Pancreas (tissue), 10 donors: ENCODE measurements at regions not wholly inside any gene's neighbourhood (a gene's known extent, or its start where the extent isn't known, plus 50 kb on each side); places are given as distances from the start of the nearest gene placed in this dataset.
A peak's percentile ranks its signal among the peaks of the same experiment; 100 is the strongest.
"Not testable (repeated sequence)": the region's sequence is repeated elsewhere in the genome, so short reads cannot be mapped to it uniquely, and the experiment has no call there.

Source experiments
- ATAC-seq, 4 donors: fragments of 200-7000 bp; cut with Tn5 transposase; one replicate each; pipeline versions ENCODE4 v1.8.0 to v1.9.1; 2020; ENCODE audit warnings: mild to moderate bottlenecking in 4 of 4, moderate library complexity in 4 of 4
- DNase-seq, 6 donors: peaks; one replicate each; pipeline ENCODE4 v3.0.0-alpha.2; 2020
- FAIRE-seq: peaks from 2 replicates; lab custom pipeline; 2012; peaks lifted over from hg19 to GRCh38; lab: Jason Lieb, UNC
- H3K27ac ChIP-seq, 4 donors: fragments of 200-600 bp; sonication (generic); 1 replicate in 3 of 4; 2 replicates in 1 of 4; pipeline versions ENCODE4 v1.5.0 to v1.8.0; 2020
- H3K27me3 ChIP-seq, 4 donors: fragments of 200-600 bp; one replicate each; pipeline ENCODE4 v1.8.0; 2021
- H3K36me3 ChIP-seq, 3 donors: fragments of 200-600 bp; sonication (generic) in 1 of 3; one replicate each; pipeline versions ENCODE4 v1.5.0 to v1.8.0; 2020 to 2021
- H3K4me1 ChIP-seq, 3 donors: fragments of 200-600 bp; one replicate each; pipeline ENCODE4 v1.8.0; 2021
- H3K4me3 ChIP-seq, 4 donors: fragments of 200-600 bp; sonication (generic) in 2 of 4; one replicate each; pipeline versions ENCODE4 v1.5.0 to v1.8.0; 2020 to 2021
- H3K9me3 ChIP-seq, 4 donors: fragments of 200-600 bp; one replicate each; pipeline ENCODE4 v1.8.0; 2021
- WGBS, 2 donors: extraction: QIAGEN DNeasy Blood & Tissue Kit; methylation state at CpG; one replicate each; pipeline ENCODE4 v1.1.7; 2013; 5-methylcytosine and 5-hydroxymethylcytosine counted together
- intact Hi-C, 3 donors: fragments of 100-400 bp; cut with DNase I; formaldehyde crosslinking; loops; one replicate each; pipeline versions ENCODE4 v1.11.1 to v1.14.2; 2022
- TF ChIP-seq, protein P1 (sequence below), 4 donors: fragments of 200-600 bp; sonication (generic) in 3 of 4; IDR thresholded peaks; one replicate each; pipeline versions ENCODE4 v1.5.0 to v1.8.0; 2021; ENCODE audit warnings: antibody characterized with exemption in 4 of 4
- donor health status: healthy with polysubstance abuse.
- donor health status: DM: no; HTN: no; CAD: no; lungs with moderate emphysema.
- donor health status: DM: no; HTN: no; CAD: no.
- donor health status: control.
- donor health status: control.
- donor health status: Bipolar disorder and iron deficiency.
- donor health status: DM: yes; HTN: yes; CAD: no.
- donor health status: DM: no; HTN: no; CAD: no.
- donor health status: DM: no; HTN: no; CAD: no.
- donor health status: DM: yes; HTN: yes; CAD: no.

DNA sequence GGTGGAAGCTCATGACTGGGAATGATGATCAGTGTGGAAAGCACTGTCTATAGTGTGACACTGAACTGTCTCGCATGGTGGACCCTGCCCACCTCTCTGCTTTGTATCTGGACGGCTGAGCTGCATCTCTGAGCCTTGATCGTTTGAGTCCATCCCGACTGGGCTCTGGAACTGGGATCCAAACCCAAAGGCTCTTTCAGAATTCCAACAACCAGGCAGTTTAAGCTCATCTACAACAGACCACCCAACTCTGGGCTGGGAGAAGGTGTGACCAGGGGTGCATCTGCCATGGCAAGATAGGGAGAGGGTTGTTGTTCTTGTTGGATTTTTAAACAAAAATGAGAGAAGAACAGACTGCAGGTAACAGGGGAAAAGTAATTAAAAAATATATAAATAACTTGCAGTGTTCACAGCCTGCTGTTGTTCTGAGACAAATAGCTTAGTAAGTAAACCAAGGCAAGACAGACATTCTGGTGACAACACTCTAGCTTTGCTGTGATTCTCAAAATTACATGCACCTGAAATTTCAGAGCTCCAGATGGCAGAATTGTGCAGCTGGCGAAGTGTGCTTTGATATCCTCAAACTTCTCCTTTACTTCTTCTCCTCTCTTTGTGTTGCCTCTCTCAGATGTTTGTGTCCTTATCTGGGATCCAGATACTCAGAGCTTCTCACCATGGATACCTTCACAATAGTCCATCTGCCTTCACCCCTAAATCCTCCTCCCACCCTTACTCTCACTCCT is 209.6 kb downstream of the EMP1 start:
- intact Hi-C loops = no loop called here
- ATAC-seq = no peak
- H3K9me3 ChIP-seq = no peaks in the 10 kb centered on the region
- TF ChIP-seq, protein P1, sequence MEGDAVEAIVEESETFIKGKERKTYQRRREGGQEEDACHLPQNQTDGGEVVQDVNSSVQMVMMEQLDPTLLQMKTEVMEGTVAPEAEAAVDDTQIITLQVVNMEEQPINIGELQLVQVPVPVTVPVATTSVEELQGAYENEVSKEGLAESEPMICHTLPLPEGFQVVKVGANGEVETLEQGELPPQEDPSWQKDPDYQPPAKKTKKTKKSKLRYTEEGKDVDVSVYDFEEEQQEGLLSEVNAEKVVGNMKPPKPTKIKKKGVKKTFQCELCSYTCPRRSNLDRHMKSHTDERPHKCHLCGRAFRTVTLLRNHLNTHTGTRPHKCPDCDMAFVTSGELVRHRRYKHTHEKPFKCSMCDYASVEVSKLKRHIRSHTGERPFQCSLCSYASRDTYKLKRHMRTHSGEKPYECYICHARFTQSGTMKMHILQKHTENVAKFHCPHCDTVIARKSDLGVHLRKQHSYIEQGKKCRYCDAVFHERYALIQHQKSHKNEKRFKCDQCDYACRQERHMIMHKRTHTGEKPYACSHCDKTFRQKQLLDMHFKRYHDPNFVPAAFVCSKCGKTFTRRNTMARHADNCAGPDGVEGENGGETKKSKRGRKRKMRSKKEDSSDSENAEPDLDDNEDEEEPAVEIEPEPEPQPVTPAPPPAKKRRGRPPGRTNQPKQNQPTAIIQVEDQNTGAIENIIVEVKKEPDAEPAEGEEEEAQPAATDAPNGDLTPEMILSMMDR (IDR thresholded peaks at IDR 0.05) = no peak
- FAIRE-seq = no peak
- 66 to 71% methylated on average over 5 of the region's 5 CpGs for WGBS, 2 donors
- H3K36me3 ChIP-seq = no peaks in the 10 kb centered on the region
- H3K4me1 ChIP-seq = no peaks in the 10 kb centered on the region
- no peak overlapping the region for H3K27ac ChIP-seq
- no peaks in the 10 kb centered on the region for H3K27me3 ChIP-seq
- no peak overlapping the region for H3K4me3 ChIP-seq
- no peak for DNase-seq

DNA sequence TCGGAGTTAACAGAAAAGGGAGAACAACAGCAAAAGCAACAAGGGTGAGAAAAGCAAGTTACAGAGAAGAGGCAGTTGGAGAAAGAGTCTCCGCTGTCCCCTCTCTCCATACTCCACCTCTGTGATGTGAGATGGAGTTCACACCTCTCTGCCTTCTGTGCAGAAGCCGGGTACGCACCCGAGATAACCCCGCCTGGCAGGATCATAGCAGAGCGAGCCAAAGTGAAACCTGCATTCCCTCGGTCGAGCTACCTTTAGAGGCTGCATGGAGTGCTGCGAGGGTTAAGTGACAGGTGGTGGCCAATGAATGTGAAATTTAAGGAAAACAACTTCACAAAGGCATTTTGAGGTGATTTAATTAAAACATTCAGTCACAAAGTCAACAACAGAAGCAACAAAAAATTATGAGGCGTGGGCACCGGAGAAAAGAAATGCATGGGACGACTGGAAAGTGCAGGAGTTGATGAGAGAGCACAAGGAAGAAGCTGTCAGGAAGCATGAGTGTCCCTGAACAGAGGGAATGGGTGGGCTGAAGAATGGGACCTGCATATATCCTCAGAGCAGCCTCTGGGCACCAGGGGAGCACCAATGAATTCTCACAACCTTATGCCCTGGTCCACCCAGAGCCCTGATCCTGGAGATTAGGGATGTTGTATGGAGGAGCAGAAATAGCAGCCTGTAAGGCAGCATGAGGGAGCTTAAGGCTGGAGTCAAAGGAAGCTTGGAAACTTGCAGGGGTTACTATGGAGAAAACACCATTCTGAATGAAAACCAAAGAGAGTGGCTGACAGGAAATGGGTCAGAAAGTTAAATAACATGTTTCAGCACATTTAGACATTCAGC is 208.3 kb downstream of the EMP1 start:
- Histone ChIP-seq H3K4me1 (no peaks in the 10 kb centered on the region), H3K4me3 (no peak overlapping the region), H3K36me3 (no peaks in the 10 kb centered on the region), H3K9me3 (no peaks in the 10 kb centered on the region), H3K27me3 (no peaks in the 10 kb centered on the region), H3K27ac (no peak overlapping the region)
- DNase-seq (no peak), ATAC-seq (peak in 3 of 4 donors; percentile 39 to 55 (median 44)), FAIRE-seq (no peak)
- intact Hi-C loops = no loop called here
- 30 to 45% methylated on average over 13 of the region's 13 CpGs for WGBS, 2 donors
- TF ChIP-seq, protein P1 (IDR thresholded peaks at IDR 0.05) = no peak

DNA sequence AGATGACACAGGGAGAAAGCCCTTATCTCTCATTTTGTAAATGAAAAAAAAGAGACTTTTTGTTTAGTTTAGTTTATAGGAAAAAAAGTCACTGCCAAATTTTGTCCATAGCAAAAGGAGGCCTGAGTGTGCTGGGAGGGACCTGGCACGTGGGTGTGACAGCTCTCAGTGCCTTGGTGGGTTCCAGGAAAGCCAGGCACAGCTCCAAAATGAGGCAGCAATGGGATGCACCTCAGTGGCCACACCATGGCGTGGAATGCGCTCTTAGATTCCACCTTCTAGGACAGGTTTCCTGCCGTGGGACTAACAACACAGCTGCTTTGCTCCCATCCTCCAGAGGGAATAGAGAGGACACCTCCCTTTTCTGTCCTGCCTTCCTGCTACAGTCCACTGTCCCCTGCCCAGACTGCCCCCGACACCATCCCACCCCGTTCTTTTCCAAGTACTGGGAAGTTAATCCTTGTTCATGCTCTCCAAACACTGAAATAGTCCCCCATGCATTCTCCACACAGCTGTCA is 207.6 kb downstream of the EMP1 start:
- intact Hi-C loops = no loop called here
- DNase-seq (no peak), ATAC-seq (no peak), FAIRE-seq (no peak)
- 48 to 52% methylated on average over 6 of the region's 6 CpGs for WGBS, 2 donors
- Histone ChIP-seq H3K27ac (no peak overlapping the region), H3K4me1 (no peaks in the 10 kb centered on the region), H3K9me3 (no peaks in the 10 kb centered on the region), H3K27me3 (no peaks in the 10 kb centered on the region), H3K4me3 (no peak overlapping the region), H3K36me3 (no peaks in the 10 kb centered on the region)
- TF ChIP-seq, protein P1 (IDR thresholded peaks at IDR 0.05) = no peak

DNA sequence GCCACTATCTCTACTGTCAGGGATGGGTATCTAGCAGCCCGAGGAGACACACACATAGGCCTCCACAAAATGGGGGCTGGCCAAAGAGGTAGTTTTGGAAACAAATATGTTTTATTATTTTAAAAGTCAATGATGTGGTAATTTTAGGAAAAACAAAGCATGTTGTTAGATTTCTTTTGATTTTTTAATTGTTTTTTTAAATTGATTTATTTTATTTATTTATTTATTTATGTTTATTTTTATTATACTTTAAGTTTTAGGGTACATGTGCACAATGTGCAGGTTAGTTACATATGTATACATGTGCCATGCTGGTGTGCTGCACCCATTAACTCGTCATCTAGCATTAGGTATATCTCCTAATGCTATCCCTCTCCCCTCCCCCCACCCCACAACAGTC is 194.8 kb downstream of the EMP1 start:
- H3K36me3 ChIP-seq, H3K9me3 ChIP-seq, H3K4me3 ChIP-seq, H3K27ac ChIP-seq, H3K27me3 ChIP-seq, H3K4me1 ChIP-seq, intact Hi-C loops, FAIRE-seq, DNase-seq, ATAC-seq: not testable (repeated sequence)
- WGBS, 2 donors = 49 to 66% methylated on average over 2 of the region's 2 CpGs

DNA sequence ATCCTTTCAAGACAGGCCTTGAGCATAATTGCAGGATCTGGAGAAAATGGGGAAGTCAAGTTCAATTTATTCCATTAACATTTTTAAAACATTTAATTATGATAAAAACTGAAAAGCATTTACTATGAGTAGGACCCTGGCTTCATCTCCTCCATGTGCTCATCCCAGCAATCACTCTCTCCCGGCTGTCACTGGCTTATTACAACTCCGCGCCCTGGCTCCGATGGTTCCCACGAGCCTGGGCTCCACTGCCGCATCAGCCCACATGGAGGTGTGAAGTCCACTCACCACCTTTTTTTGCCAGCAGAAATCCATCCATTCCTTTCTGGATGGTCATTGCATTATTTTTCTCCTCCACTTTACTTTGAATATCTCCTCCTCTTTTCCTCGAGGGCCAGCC is 194.4 kb downstream of the EMP1 start:
- no peak for ATAC-seq
- no peaks in the 10 kb centered on the region for H3K36me3 ChIP-seq
- TF ChIP-seq, protein P1 (IDR thresholded peaks at IDR 0.05) = no peak

More for the DNA sequence above, 194.4 kb downstream of the EMP1 start:
- Histone ChIP-seq H3K4me1 (peaks cover 0 to 5% (median 5%) of the 10 kb centered on the region in 3 donors), H3K9me3 (no peaks in the 10 kb centered on the region), H3K27me3 (no peaks in the 10 kb centered on the region), H3K4me3 (no peak overlapping the region), H3K27ac (peak overlapping the region in 1 of 4 donors; percentile 30)
- FAIRE-seq (no peak), DNase-seq (no peak)
- intact Hi-C loops = no loop called here
- 67 to 70% methylated on average over 7 of the region's 7 CpGs for WGBS, 2 donors
